Peyer's patch (tissue), 4 donors: ENCODE measurements at regions not wholly inside any gene's neighbourhood (a gene's known extent, or its start where the extent isn't known, plus 50 kb on each side); places are given as distances from the start of the nearest gene placed in this dataset.

Experiments used
- POLR2A ChIP-seq, 2 donors: fragments of 450-650 bp; IDR thresholded peaks; one replicate each; pipeline ENCODE4 v1.5.1; 2017; ENCODE audit warnings: antibody characterized with exemption in 2 of 2, mild to moderate bottlenecking in 2 of 2, moderate library complexity in 2 of 2
- TF ChIP-seq, protein P1 (sequence below), 6 experiments: fragments of 450-650 bp in 4 of 6; fragments of 200-600 bp in 2 of 6; sonication (generic) in 1 of 6; IDR thresholded peaks; one replicate each; pipeline ENCODE4 v1.5.1; 2017 to 2019; ENCODE audit warnings: antibody characterized with exemption in 6 of 6, mild to moderate bottlenecking in 3 of 6, moderate library complexity in 1 of 6

- TF ChIP-seq, protein P1, sequence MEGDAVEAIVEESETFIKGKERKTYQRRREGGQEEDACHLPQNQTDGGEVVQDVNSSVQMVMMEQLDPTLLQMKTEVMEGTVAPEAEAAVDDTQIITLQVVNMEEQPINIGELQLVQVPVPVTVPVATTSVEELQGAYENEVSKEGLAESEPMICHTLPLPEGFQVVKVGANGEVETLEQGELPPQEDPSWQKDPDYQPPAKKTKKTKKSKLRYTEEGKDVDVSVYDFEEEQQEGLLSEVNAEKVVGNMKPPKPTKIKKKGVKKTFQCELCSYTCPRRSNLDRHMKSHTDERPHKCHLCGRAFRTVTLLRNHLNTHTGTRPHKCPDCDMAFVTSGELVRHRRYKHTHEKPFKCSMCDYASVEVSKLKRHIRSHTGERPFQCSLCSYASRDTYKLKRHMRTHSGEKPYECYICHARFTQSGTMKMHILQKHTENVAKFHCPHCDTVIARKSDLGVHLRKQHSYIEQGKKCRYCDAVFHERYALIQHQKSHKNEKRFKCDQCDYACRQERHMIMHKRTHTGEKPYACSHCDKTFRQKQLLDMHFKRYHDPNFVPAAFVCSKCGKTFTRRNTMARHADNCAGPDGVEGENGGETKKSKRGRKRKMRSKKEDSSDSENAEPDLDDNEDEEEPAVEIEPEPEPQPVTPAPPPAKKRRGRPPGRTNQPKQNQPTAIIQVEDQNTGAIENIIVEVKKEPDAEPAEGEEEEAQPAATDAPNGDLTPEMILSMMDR (IDR thresholded peaks at IDR 0.05): no peak
- no peak for TF ChIP-seq POLR2A (IDR thresholded peaks at IDR 0.05)
Measured at GRCh38 chr2:5325523-5325922, 366.7 kb upstream of the SOX11 start.
